ENCODE measurements at regions not wholly inside any gene's neighbourhood (a gene's known extent, or its start where the extent isn't known, plus 50 kb on each side); places are given as distances from the start of the nearest gene placed in this dataset.

GRCh38 chr12:5180496-5180895 is 136.8 kb downstream of the KCNA5 start:
- TF ChIP-seq CTCF (IDR thresholded peaks at IDR 0.05; ENCODE audit: low read depth, low read length, missing input control) (no peak), GABPA (IDR thresholded peaks at IDR 0.05 in 1 of 2, conservative IDR thresholded peaks at IDR 0.05 in 1 of 2) (no peak), YY1 (IDR thresholded peaks at IDR 0.05) (no peak), RXRA (IDR thresholded peaks at IDR 0.05) (no peak), FOXA1 (IDR thresholded peaks at IDR 0.05) (no peak), RAD21 (IDR thresholded peaks at IDR 0.05) (no peak), SP1 (IDR thresholded peaks at IDR 0.05) (no peak)
- TF ChIP-seq, protein P1, sequence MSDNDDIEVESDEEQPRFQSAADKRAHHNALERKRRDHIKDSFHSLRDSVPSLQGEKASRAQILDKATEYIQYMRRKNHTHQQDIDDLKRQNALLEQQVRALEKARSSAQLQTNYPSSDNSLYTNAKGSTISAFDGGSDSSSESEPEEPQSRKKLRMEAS (IDR thresholded peaks at IDR 0.05): no peak
